GM10266 (cell line): ENCODE measurements at regions not wholly inside any gene's neighbourhood (a gene's known extent, or its start where the extent isn't known, plus 50 kb on each side); places are given as distances from the start of the nearest gene placed in this dataset.

Experiments used
- DNase-seq: peaks from one replicate; pipeline ENCODE4 v3.0.0; 2012; ENCODE audit errors: extremely low spot score
- CTCF ChIP-seq: IDR thresholded peaks from 2 replicates; pipeline ENCODE4 v1.5.1; 2012; ENCODE audit warnings: mild to moderate bottlenecking, low read depth; ENCODE audit not compliant: control insufficient read depth, insufficient read depth; ENCODE audit errors: missing control alignments

GRCh38 chr11:90770007-90770406 is 547.2 kb upstream of the CHORDC1 start:
- TF ChIP-seq CTCF, result no peak
- DNase-seq, result no peak

GRCh38 chr11:90766121-90766520 is 543.3 kb upstream of the CHORDC1 start:
- TF ChIP-seq CTCF, result no peak
- DNase-seq, result no peak

- no peak for TF ChIP-seq CTCF
- no peak for DNase-seq
These were observed 541.8 kb upstream of the CHORDC1 start for GRCh38 chr11:90764691-90765090.

- no peak for TF ChIP-seq CTCF
- no peak for DNase-seq
These were observed 535.1 kb upstream of the CHORDC1 start for GRCh38 chr11:90757849-90758494.

GRCh38 chr11:90756617-90757016 is 533.8 kb upstream of the CHORDC1 start:
- no peak for DNase-seq
- no peak for TF ChIP-seq CTCF

- DNase-seq, result no peak
These were observed 530.7 kb upstream of the CHORDC1 start for GRCh38 chr11:90753546-90753945.

More at GRCh38 chr11:90753546-90753945, 530.7 kb upstream of the CHORDC1 start:
- no peak for TF ChIP-seq CTCF
